ENCODE measurements at regions not wholly inside any gene's neighbourhood (a gene's known extent, or its start where the extent isn't known, plus 50 kb on each side); places are given as distances from the start of the nearest gene placed in this dataset.

DNA sequence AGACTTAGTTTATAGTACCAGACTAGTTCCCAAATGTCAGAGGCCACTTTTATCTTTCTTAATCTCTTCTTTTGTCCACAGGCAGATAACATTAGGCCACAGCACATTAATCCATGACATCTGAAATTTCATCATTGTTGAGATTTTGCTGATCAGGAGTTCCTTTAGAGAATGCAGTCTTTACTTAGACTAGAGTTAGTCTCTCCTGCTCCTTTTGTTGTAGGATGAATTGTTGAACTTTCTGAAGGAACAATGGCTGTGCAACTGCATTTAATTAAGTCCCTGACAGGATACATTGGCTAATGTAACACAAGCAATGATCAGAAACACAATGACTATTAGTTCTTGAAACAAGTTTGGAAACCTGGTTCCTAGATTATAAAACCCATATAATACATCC is 266.3 kb downstream of the PCDH20 start (continued):
- TF ChIP-seq, protein P1, sequence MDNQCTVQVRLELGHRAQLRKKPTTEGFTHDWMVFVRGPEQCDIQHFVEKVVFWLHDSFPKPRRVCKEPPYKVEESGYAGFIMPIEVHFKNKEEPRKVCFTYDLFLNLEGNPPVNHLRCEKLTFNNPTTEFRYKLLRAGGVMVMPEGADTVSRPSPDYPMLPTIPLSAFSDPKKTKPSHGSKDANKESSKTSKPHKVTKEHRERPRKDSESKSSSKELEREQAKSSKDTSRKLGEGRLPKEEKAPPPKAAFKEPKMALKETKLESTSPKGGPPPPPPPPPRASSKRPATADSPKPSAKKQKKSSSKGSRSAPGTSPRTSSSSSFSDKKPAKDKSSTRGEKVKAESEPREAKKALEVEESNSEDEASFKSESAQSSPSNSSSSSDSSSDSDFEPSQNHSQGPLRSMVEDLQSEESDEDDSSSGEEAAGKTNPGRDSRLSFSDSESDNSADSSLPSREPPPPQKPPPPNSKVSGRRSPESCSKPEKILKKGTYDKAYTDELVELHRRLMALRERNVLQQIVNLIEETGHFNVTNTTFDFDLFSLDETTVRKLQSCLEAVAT (IDR thresholded peaks at IDR 0.05) = no peak
- TF ChIP-seq EED (IDR thresholded peaks at IDR 0.05; ENCODE audit: low read depth) = no peak

DNA sequence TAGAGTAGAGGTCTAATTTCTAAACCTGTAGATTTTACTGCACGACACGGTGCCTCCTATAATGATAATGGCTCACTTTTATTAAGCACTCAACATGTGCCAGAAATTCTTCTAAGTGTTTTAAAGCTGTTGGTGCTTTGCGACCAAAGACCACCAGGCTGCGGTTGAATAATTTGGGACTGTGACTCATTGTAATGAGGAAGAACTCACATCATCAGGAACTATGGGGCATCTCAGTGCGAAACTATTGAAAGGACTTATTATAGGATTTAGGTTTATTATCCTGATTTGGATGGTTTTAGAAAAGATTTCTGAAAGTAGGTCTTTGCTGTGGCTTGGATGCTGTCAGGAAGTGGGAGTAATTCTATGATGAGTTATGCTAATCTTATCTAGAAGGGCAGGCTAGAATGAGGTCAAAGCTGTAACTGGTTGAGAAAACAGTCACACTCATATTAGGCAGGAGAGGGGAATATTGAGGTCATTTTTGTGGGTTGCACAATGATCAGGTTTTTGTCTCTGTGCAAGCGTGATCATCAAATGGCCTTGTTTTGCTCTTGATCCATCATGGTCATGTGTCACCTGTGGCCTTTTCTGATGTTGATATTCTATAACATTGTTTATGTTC is 266.8 kb downstream of the PCDH20 start:
- RAD21 ChIA-PET (ENCODE audit: unreplicated experiment) = interaction anchor here (0.6 kb wide), 1 partner anchor 34 kb away, joined by 3 read pairs; no protein-coding TSS in a partner anchor
- no peaks in the 10 kb centered on the region for H3K79me2 ChIP-seq (ENCODE audit: control insufficient read depth, insufficient read depth, low read length)
- no peaks in the 10 kb centered on the region for H3K4me1 ChIP-seq (ENCODE audit: control insufficient read depth, insufficient read depth, low read length)
- no peaks in the 10 kb centered on the region for H3K36me3 ChIP-seq (ENCODE audit: control insufficient read depth in 2 of 2, insufficient read depth in 2 of 2, low read length in 1 of 2)
- no peak overlapping the region for H2AFZ ChIP-seq (ENCODE audit: control insufficient read depth, low read depth, low read length)
- no peak for DNase-seq (ENCODE audit: low read depth, low spot score)
- H3K4me3 ChIP-seq = no peak overlapping the region
- H3K9ac ChIP-seq (ENCODE audit: control insufficient read depth, insufficient read depth, low read length) = no peak overlapping the region
- no peaks in the 10 kb centered on the region; the same call in 2 of the 3 replicates for H3K9me3 ChIP-seq (replicated peaks; ENCODE audit: control insufficient read depth, insufficient read depth, low read length)
- CTCF ChIA-PET = no interaction called here
- FAIRE-seq = no peak
- no peak overlapping the region for H3K4me2 ChIP-seq (ENCODE audit: control insufficient read depth, insufficient read depth)
- intact Hi-C loops (cut with micrococcal nuclease; ENCODE audit: unreplicated experiment) (no loop called here), in situ Hi-C loops (cut with MboI) (no loop called here)
- no peaks in the 10 kb centered on the region for H4K20me1 ChIP-seq (ENCODE audit: control insufficient read depth, insufficient read depth)
- 21% methylated on average over 6 of the region's 6 CpGs for WGBS (ENCODE audit: insufficient coverage, insufficient replicate concordance, low lambda C conversion rate, missing lambda C conversion rate)
- no peak overlapping the region for H3K27ac ChIP-seq (ENCODE audit: control insufficient read depth, insufficient read depth)
- ATAC-seq = peak; percentile 52
- no peaks in the 10 kb centered on the region for H3K27me3 ChIP-seq (replicated peaks in 1 of 2; ENCODE audit: control insufficient read depth in 2 of 2, insufficient read depth in 2 of 2, low read length in 1 of 2)
- SMC1A ChIA-PET (ENCODE audit: uncharacterized antibody, unreplicated experiment) = interaction anchor here (1.1 kb wide), 1 partner anchor 20 kb away, joined by 4 read pairs; no protein-coding TSS in a partner anchor
- TF ChIP-seq SUPT20H (IDR thresholded peaks at IDR 0.05; ENCODE audit: borderline replicate concordance, control insufficient read depth, low read depth, low read length) (no peak), SREBF2 (IDR thresholded peaks at IDR 0.05; ENCODE audit: low read length) (no peak), NBN (IDR thresholded peaks at IDR 0.05) (no peak), IKZF1 (conservative IDR thresholded peaks at IDR 0.05) (no peak), YY1 (IDR thresholded peaks at IDR 0.05; ENCODE audit: low read depth, low read length) (no peak), NFYB (IDR thresholded peaks at IDR 0.05; ENCODE audit: insufficient read depth, low read depth, low read length) (no peak), ESRRA (IDR thresholded peaks at IDR 0.05; ENCODE audit: low read length) (no peak), BACH1 (IDR thresholded peaks at IDR 0.05; ENCODE audit: borderline replicate concordance) (no peak)
- TF ChIP-seq, protein P2, sequence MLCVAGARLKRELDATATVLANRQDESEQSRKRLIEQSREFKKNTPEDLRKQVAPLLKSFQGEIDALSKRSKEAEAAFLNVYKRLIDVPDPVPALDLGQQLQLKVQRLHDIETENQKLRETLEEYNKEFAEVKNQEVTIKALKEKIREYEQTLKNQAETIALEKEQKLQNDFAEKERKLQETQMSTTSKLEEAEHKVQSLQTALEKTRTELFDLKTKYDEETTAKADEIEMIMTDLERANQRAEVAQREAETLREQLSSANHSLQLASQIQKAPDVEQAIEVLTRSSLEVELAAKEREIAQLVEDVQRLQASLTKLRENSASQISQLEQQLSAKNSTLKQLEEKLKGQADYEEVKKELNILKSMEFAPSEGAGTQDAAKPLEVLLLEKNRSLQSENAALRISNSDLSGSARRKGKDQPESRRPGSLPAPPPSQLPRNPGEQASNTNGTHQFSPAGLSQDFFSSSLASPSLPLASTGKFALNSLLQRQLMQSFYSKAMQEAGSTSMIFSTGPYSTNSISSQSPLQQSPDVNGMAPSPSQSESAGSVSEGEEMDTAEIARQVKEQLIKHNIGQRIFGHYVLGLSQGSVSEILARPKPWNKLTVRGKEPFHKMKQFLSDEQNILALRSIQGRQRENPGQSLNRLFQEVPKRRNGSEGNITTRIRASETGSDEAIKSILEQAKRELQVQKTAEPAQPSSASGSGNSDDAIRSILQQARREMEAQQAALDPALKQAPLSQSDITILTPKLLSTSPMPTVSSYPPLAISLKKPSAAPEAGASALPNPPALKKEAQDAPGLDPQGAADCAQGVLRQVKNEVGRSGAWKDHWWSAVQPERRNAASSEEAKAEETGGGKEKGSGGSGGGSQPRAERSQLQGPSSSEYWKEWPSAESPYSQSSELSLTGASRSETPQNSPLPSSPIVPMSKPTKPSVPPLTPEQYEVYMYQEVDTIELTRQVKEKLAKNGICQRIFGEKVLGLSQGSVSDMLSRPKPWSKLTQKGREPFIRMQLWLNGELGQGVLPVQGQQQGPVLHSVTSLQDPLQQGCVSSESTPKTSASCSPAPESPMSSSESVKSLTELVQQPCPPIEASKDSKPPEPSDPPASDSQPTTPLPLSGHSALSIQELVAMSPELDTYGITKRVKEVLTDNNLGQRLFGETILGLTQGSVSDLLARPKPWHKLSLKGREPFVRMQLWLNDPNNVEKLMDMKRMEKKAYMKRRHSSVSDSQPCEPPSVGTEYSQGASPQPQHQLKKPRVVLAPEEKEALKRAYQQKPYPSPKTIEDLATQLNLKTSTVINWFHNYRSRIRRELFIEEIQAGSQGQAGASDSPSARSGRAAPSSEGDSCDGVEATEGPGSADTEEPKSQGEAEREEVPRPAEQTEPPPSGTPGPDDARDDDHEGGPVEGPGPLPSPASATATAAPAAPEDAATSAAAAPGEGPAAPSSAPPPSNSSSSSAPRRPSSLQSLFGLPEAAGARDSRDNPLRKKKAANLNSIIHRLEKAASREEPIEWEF (IDR thresholded peaks at IDR 0.05; ENCODE audit: insufficient replicate concordance, low read depth, low read length) = no peak
- POLR2A ChIA-PET = no interaction called here
- BruUV-seq (replicated peaks) = no TSS peak

All from GM12878 (cell line).